MG63 (cell line): ENCODE measurements at regions not wholly inside any gene's neighbourhood (a gene's known extent, or its start where the extent isn't known, plus 50 kb on each side); places are given as distances from the start of the nearest gene placed in this dataset.

Experiments
- DNase-seq: peaks from one replicate; pipeline ENCODE4 v3.0.0-alpha.2; 2020
- H3K27me3 ChIP-seq: fragments of 250-450 bp; sonication (Bioruptor Pico); 2 replicates; pipeline ENCODE4 v1.5.1; 2020; ENCODE audit warnings: mild to moderate bottlenecking, moderate library complexity
- H3K36me3 ChIP-seq: fragments of 250-450 bp; sonication (Bioruptor Pico); 2 replicates; pipeline ENCODE4 v1.5.1; 2020; ENCODE audit warnings: mild to moderate bottlenecking, moderate library complexity
- H3K4me3 ChIP-seq: fragments of 250-450 bp; sonication (Bioruptor Pico); 2 replicates; pipeline ENCODE4 v1.5.1; 2020; ENCODE audit warnings: mild to moderate bottlenecking, moderate library complexity
- H3K9me3 ChIP-seq: fragments of 250-450 bp; sonication (Bioruptor Pico); 2 replicates; pipeline ENCODE4 v1.5.1; 2020; ENCODE audit warnings: mild to moderate bottlenecking, moderate library complexity

DNA sequence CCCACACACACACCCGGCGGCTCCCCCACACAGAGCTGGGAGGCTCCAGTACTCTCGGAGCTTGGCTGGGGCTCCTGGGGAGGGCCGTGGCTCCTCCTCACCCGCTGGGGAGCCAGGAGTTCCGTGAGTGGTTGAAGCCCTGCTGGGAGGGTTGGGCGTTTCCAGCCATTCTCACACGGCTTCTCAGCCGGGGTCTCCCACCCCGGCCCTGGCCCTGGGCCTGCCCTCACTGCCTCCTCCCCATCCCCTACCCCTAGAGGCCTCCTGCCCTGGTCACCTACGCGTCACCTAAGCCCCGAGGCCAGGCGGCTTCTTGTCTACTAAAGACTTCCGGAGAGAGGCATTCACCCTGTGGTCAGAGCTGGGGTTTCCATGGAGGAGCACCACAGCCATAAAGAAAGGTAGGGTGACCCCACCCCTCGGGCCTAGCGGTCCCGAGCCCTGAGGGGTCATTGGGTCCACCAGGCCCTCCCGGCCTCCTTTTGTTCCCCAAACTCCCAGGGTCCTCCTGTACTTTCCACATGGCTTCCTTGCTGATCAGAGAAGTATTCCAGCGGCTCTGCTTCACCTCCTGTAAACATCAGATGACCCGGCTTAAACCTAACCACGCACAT, 99.3 kb downstream of the TTLL2 start:
- DNase-seq: no peak
- no peaks in the 10 kb centered on the region for H3K9me3 ChIP-seq
- no peak overlapping the region for H3K4me3 ChIP-seq
- H3K36me3 ChIP-seq: no peaks in the 10 kb centered on the region
- no peaks in the 10 kb centered on the region for H3K27me3 ChIP-seq

DNA sequence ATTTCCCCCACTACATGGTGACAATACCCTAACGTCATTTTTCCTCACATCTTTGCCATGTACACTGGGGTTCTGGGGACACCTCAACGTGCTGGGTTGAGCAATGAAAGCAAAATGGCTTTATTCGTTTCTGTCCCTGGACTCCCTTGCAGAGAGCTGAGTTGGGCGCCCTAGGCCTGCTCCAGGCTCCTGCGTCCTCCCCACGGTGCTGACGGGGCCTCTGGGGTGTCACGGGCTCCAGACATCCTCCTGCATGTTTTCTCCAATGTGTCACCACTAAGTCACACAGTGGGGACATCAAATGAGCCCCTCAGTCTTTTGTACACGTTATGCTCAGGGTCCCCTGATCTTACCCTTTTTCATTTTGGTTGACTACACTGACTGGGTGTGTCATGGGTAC, 99.8 kb downstream of the TTLL2 start:
- Histone ChIP-seq H3K9me3 (no peaks in the 10 kb centered on the region), H3K36me3 (no peaks in the 10 kb centered on the region), H3K27me3 (no peaks in the 10 kb centered on the region), H3K4me3 (no peak overlapping the region)
- no peak for DNase-seq

DNA sequence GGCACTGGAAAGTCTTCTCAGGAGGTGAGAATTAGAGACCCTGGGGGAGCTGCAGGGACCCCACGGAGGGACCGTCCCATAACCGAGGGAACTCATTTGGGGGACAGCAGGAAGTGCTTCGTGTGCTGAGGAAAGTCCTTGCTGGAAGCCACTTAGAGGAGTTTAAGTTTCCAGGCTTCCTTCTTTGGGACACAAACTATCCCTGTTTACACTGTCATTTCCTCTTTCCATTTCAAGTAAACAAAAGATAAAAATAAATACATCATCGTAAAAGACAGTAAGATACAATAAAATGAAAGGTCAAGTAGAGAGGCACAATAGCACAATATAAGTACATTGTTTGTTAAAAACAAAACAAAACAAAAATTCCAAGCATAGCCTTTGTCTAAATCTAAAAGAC, 101.2 kb downstream of the TTLL2 start:
- H3K4me3 ChIP-seq: no peak overlapping the region
- H3K36me3 ChIP-seq: no peaks in the 10 kb centered on the region
- no peaks in the 10 kb centered on the region for H3K27me3 ChIP-seq
- no peak for DNase-seq
- no peaks in the 10 kb centered on the region for H3K9me3 ChIP-seq

DNA sequence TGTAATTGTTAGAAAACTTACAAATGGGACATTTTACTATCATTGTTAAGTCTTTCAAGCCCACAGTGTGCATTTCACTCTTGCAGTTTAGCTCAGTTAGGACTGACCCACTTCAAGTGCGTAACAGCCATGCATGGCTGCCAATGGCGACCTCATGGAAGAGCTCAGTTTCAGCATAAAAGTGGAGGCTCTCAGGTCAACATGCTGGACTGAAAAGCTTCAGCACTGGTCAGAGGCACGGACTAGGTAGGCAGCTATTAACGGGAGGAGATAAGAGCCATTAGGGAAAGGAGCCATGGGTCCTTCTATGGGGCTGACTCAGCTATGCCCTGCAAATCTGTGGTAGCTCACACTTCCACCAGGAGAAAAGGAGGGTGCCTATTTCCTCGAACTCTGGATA, 101.8 kb downstream of the TTLL2 start:
- DNase-seq: no peak
- H3K27me3 ChIP-seq: no peaks in the 10 kb centered on the region
- no peaks in the 10 kb centered on the region for H3K9me3 ChIP-seq
- no peaks in the 10 kb centered on the region for H3K36me3 ChIP-seq
- no peak overlapping the region for H3K4me3 ChIP-seq

DNA sequence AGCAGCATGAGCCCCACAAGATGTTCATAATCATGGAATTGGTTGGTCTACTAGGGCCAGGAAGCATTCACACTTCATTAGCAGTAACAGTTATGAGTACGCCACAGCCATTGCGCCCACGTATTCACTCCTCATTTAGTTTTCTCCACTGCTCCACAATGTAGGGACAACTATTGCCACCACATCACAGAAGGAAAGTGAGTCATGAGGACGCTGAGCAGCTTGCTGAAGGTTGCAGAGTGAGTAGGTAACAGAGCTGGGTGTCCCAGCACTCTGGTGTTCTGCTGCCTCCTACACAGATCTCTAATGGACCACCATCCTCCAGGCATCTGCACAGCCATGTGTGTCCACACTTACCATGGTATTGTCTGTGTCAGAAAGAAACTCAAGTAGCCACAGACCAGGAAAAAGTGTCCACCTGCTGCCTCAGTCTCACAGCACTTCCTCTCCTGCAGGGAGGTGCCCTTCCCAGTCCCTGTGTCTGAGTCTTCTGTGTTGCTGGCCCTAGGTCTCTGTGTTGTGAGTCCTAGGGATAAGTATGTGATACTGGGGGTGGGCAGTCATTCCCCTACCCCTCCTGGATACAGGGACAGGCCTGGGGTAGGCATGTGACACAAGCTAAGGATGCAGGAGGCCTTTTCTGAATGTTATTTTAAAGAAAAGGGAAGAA, 103.9 kb downstream of the TTLL2 start:
- Histone ChIP-seq H3K27me3 (no peaks in the 10 kb centered on the region), H3K9me3 (no peaks in the 10 kb centered on the region), H3K36me3 (no peaks in the 10 kb centered on the region), H3K4me3 (no peak overlapping the region)
- no peak for DNase-seq

DNA sequence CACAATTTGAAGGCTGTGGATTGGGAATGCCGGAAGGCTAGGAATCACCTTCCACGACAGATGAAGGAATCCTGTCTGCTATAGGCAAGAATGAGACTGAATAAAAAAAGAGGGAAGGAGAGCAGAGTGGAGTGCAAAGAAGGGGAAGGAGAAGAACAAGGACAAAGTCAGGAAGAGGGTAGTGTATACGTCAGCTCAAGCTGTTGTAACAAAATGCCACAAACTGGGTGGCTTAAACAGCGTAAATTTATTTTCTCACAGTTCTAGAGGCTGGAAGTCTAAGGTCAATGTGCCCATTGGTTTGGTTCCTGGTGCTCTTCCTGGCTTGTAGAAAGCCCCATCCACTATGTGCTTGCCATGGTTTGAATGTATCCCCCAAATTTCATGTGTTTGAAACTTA, 104.5 kb downstream of the TTLL2 start:
- H3K36me3 ChIP-seq: no peaks in the 10 kb centered on the region
- no peaks in the 10 kb centered on the region for H3K9me3 ChIP-seq
- H3K4me3 ChIP-seq: no peak overlapping the region

DNA sequence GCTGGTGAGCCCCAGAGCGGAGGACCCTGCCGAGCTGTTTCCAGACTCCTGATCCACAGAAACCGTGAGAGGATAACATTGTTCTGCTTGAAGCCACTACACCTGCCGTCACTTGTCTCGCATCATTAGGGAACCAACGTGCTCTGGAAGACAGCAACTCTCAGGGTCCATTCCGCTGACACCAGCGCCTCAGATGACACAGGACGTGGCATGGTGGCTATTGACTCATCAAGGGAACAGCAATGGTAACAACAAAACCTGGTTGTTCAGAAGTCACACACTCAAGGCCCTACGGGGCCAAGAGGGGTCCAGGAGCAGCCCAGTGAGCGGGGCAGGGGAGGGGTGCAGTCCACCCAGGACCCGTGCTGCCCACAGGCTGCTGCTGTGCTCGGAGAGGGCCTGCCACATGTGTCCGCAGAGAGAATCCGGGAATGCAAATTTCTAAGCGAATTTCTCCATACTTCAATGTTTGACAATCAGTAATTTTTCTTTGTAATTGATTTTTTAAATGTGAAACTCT, 110.4 kb downstream of the TTLL2 start:
- Histone ChIP-seq H3K36me3 (no peaks in the 10 kb centered on the region), H3K27me3 (no peaks in the 10 kb centered on the region), H3K4me3 (no peak overlapping the region), H3K9me3 (no peaks in the 10 kb centered on the region)
- no peak for DNase-seq

More for the DNA sequence above, 104.5 kb downstream of the TTLL2 start:
- no peak for DNase-seq
- H3K27me3 ChIP-seq: no peaks in the 10 kb centered on the region

DNA sequence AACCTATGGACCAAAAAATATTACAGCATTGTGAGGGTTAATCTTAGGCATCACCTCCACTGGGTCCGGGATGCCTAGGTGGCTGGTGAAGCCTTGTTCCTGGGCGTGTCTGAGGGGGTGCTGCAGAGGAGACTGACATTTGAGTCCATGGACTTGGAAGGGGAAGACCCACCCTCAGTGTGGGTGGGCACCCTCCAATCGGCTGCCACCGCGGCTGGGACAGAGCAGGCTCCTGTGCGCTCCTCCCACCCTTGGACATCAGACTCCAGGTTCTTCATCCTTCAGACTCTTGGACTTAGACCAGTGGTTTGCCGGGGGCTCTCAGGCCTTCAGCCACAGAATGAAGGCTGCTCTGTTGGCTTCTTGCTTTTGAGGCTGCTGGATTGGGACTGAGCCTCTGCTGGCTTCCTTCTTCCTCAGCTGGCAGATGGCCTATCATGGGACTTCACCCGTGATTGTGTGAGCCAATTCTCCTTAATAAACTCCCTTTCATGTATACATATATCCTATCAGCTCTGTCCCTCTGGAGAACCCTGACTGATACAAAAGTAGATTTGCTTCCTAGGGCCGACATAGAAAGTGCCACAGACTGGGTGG, 113.1 kb downstream of the TTLL2 start:
- Histone ChIP-seq H3K4me3 (no peak overlapping the region), H3K9me3 (no peaks in the 10 kb centered on the region), H3K36me3 (no peaks in the 10 kb centered on the region), H3K27me3 (no peaks in the 10 kb centered on the region)
- DNase-seq: no peak

DNA sequence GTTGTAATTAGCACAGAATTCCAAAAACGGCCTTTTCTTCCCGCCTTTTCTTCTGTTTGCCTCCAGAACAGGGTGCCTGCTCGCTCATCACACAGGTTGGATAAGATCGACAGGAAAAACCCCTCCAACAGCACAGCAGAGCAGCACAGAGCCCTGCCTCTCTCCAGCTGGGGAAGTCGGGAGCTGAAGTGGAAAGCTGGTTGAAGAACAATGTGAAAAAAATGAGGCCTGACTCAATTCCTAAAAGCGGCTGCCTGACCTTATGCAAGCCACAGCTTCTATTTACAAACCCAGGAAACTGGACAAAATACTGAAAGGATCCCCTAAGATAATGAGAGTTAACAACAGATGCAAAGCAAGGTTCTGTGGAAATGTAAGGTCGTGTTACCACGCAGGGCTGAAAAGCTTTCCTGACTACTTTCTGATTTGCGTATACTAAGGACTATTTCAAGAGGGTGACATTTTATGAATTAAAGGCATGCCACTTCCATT, 116.9 kb downstream of the TTLL2 start:
- no peak for DNase-seq
- no peak overlapping the region for H3K4me3 ChIP-seq

DNA sequence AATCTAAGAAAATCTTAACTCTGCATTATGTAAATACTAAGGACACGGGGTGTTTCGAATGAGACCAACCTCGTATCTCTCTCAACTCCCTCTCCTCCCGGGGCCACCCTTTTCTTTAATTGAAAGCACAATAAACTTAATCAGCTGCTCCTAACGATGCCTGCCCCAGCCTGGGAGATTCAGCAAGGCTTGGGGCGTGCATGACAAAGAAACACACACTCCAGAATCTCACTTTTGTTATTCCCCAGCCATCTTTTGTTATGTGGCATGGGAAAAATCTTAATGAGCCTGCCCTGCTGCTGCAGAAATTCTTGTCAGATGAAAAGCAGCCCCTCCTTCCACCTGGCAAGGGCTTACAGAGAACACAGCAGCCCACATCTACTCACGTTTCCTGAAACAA, 117.4 kb downstream of the TTLL2 start:
- H3K27me3 ChIP-seq: no peaks in the 10 kb centered on the region
- H3K9me3 ChIP-seq: no peaks in the 10 kb centered on the region
- H3K4me3 ChIP-seq: no peak overlapping the region
- DNase-seq: no peak
- no peaks in the 10 kb centered on the region for H3K36me3 ChIP-seq

More for the DNA sequence above, 116.9 kb downstream of the TTLL2 start:
- no peaks in the 10 kb centered on the region for H3K36me3 ChIP-seq
- no peaks in the 10 kb centered on the region for H3K27me3 ChIP-seq
- H3K9me3 ChIP-seq: no peaks in the 10 kb centered on the region

DNA sequence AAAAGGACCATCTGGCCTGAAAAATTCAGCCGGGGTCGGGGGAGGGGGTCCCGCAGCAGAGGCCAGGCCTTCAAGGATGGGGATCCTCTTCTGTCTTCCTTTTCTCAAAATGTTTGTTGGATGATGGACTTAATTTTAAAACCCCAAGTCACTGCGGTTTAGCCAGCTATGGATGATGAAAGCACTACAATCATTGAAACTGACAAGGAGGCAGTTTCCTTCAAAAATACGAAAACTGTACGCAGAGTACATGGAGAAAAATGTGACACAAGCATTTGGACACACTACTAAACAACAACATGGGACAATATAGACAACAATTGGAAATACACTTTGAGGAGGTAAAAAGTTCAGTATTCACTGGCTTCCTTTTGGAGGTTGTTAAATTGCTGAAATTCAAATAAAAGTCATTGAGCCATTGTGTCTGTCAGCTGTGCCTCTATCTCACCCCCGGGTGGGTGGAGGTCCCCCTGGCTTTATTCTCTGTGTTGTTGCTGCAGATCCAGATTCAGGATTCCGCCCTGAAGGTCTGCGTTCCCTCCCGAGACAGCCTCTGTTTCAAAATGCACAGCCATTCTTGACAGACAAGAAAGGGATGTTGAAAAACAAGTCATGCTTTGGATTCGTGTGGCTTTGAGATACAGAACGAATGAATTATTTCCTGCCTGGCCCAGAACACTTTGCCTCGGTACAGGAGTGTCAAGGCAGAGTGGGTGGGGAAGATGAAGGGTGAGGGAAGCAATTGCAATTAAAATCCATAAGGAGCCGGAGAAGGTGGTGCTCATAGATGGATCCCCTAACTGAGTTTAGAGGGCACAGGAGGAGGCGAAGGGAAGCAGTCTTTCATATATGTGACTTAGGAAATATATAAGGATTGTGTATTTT, 118.2 kb downstream of the TTLL2 start:
- DNase-seq: no peak

DNA sequence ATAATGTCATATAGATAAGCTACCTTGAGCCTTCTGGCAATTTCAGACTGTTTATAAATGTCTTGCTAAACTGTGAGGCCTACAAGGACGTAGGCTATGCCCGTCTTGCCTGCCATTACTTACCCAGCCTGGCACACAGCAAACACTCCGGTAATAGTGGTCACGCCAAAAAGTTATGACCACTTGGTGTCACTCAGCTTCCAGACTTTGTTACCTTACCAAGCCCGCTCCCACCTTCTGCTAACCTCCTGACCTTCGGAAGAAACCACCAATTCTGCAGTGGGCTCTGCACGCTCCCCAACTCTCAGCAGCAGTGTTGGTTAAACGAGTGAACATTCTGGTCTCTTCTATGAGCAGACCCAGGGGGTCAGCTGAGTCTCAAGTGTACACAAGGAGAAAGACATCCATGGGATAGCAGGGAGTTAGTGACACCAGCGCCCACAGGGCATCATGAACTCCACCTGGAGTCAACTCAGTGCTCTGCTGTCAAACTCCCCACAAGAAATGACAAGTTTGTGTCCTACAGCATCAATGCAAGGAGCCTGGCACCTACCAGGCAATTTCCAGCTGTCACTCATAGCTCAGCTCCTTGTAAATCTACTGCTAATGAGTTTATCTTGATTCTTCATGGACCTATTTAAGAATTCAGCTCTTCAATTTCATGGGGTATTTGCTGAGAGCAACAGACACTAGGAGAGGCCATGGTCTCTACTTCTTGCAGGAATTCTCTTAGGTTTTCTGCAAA, 119.9 kb downstream of the TTLL2 start:
- no peaks in the 10 kb centered on the region for H3K9me3 ChIP-seq
- H3K4me3 ChIP-seq: no peak overlapping the region
- no peaks in the 10 kb centered on the region for H3K36me3 ChIP-seq
- H3K27me3 ChIP-seq: no peaks in the 10 kb centered on the region
- DNase-seq: no peak

More for the DNA sequence above, 118.2 kb downstream of the TTLL2 start:
- Histone ChIP-seq H3K4me3 (no peak overlapping the region), H3K36me3 (no peaks in the 10 kb centered on the region), H3K9me3 (no peaks in the 10 kb centered on the region), H3K27me3 (no peaks in the 10 kb centered on the region)

DNA sequence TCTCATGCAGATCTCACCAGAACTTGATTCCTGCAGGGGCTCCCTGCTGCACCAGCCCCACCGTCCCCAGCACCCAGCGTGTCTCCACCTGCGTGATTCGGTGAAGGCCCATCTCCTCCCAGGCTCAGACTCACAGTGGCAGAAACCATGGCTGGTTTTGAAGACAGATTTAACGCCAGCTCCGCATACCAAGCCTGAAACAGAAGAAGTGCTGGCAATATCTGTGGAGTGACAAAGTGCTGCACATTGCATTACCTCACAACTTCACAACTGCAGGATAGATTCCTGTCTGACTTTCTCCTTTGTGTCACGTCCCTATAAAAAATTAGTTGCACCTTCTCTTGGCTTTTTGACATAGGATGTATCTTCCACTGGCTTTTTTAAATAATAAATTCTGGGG, 120.7 kb downstream of the TTLL2 start:
- Histone ChIP-seq H3K36me3 (no peaks in the 10 kb centered on the region), H3K27me3 (no peaks in the 10 kb centered on the region), H3K4me3 (no peak overlapping the region), H3K9me3 (no peaks in the 10 kb centered on the region)
- DNase-seq: no peak

DNA sequence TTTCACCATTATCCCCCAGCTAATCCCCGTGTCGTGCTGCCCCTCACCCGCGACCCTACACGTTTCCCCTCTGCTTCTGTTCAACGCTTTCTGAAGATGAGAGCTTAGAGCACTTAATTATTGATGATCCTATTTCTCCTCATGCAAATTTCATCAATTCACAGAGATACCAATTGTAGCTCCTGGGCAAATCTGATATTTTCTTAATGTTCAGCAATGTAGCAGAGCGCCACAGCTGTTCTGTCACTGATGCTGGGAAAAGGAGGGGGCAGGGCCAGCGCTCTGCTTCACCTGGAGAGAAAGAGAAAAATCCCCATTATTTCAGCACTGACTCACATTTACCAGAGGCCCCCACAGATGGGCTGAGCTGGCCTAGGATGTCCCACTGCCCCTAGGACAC, 121.2 kb downstream of the TTLL2 start:
- Histone ChIP-seq H3K9me3 (no peaks in the 10 kb centered on the region), H3K36me3 (no peaks in the 10 kb centered on the region), H3K4me3 (no peak overlapping the region), H3K27me3 (no peaks in the 10 kb centered on the region)
- DNase-seq: no peak

DNA sequence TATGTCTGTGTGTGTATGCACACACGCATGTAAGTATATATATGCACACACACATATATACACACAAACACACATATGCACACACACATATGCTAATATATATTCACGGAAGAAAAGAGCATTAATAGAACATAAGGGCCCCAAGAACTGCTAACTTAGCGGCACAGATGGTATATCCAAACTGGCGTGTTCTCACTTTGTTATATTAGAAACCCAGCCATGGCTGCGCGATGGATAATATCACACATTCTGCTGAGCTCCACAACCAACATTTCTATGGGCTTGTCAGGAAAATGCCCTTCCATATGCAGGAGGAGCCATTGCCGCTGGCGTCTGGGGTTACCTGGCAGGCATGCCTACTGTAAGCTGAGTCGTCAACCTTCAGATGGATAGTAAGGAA, 122.1 kb downstream of the TTLL2 start:
- Histone ChIP-seq H3K27me3 (no peaks in the 10 kb centered on the region), H3K9me3 (no peaks in the 10 kb centered on the region), H3K4me3 (no peak overlapping the region), H3K36me3 (no peaks in the 10 kb centered on the region)
- DNase-seq: no peak

DNA sequence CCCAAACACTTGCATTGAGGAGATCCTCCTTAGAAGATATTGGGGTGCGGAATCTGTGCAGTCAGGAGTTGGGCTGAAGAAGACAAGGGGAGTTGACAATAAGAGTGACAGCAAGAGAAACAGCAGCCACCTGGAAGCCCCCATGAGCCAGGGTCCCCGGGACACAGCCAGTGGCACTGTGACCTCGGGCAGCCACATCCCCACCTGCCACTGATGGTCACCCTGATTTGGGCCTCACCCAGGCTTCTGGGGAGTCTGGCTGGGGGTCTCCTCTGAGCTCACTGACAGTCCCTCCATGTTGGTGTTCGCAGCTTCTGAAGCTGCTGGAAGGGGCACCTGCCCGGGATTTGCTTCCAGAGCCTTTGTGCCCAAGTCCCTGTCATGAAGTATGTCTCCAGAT, 123.5 kb downstream of the TTLL2 start:
- H3K9me3 ChIP-seq: no peaks in the 10 kb centered on the region
- H3K4me3 ChIP-seq: no peak overlapping the region
- DNase-seq: no peak
- no peaks in the 10 kb centered on the region for H3K27me3 ChIP-seq
- no peaks in the 10 kb centered on the region for H3K36me3 ChIP-seq
